HEK293 (cell line): ENCODE measurements at regions not wholly inside any gene's neighbourhood (a gene's known extent, or its start where the extent isn't known, plus 50 kb on each side); places are given as distances from the start of the nearest gene placed in this dataset.

Experiments used
- OSR2 ChIP-seq: fragments of 450-650 bp; formaldehyde crosslinking; IDR thresholded peaks from 2 replicates; pipeline ENCODE4 v1.5.1; 2016; ENCODE audit warnings: missing biosample characterization, missing genetic modification characterization
- ZIC2 ChIP-seq: fragments of 450-650 bp; formaldehyde crosslinking; IDR thresholded peaks from 2 replicates; pipeline ENCODE4 v1.5.1; 2016; ENCODE audit warnings: missing biosample characterization, missing genetic modification characterization
- ZNF184 ChIP-seq: fragments of 450-650 bp; IDR thresholded peaks from 2 replicates; pipeline ENCODE4 v1.5.1; 2018; ENCODE audit warnings: missing biosample characterization, mild to moderate bottlenecking, missing genetic modification characterization
- ZNF311 ChIP-seq: fragments of 450-650 bp; formaldehyde crosslinking; IDR thresholded peaks from 2 replicates; pipeline ENCODE4 v1.5.1; 2017; ENCODE audit warnings: missing biosample characterization, missing genetic modification characterization, borderline replicate concordance
- TF ChIP-seq, protein P1 (sequence below): fragments of 450-650 bp; formaldehyde crosslinking; IDR thresholded peaks from 2 replicates; pipeline ENCODE4 v1.5.1; 2016; ENCODE audit warnings: missing biosample characterization, missing genetic modification characterization

DNA sequence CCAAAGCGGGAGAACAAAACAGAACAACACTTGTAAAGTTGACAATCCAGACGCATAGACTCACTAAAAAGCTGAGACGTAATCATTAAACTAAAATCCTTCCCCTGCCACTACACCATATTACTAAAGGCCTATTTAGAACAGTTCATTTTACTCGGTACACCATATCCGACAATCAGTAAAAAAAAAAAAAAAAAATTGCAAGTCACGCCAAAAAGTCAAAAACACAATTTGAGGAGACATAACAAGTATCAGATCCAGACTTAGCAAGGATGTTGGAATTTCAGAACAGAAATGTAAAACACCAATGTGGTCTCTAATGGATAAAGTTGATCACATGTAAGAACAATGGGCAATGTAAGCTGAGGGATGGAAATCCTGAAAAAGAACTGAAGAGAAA is 1899.4 kb downstream of the STIM2 start:
- TF ChIP-seq, protein P1, sequence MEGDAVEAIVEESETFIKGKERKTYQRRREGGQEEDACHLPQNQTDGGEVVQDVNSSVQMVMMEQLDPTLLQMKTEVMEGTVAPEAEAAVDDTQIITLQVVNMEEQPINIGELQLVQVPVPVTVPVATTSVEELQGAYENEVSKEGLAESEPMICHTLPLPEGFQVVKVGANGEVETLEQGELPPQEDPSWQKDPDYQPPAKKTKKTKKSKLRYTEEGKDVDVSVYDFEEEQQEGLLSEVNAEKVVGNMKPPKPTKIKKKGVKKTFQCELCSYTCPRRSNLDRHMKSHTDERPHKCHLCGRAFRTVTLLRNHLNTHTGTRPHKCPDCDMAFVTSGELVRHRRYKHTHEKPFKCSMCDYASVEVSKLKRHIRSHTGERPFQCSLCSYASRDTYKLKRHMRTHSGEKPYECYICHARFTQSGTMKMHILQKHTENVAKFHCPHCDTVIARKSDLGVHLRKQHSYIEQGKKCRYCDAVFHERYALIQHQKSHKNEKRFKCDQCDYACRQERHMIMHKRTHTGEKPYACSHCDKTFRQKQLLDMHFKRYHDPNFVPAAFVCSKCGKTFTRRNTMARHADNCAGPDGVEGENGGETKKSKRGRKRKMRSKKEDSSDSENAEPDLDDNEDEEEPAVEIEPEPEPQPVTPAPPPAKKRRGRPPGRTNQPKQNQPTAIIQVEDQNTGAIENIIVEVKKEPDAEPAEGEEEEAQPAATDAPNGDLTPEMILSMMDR (tag by site-specific recombination): no peak
- TF ChIP-seq ZNF184 (no peak), ZIC2 (no peak), OSR2 (tag by site-specific recombination) (no peak), ZNF311 (no peak)
